Hepatocyte (in vitro differentiated cells): ENCODE measurements at regions not wholly inside any gene's neighbourhood (a gene's known extent, or its start where the extent isn't known, plus 50 kb on each side); places are given as distances from the start of the nearest gene placed in this dataset.

ENCODE experiments used
- CTCF ChIP-seq: fragments of 200-600 bp; sonication (generic); IDR thresholded peaks from 2 replicates; pipeline ENCODE4 v1.5.1; 2016; ENCODE audit warnings: antibody characterized with exemption, mild to moderate bottlenecking; ENCODE audit not compliant: poor library complexity
- EZH2 ChIP-seq: fragments of 200-600 bp; sonication (generic); IDR thresholded peaks from 2 replicates; pipeline ENCODE4 v1.6.1; 2016; ENCODE audit warnings: antibody characterized with exemption, mild to moderate bottlenecking, borderline replicate concordance
- EZH2phosphoT487 ChIP-seq: fragments of 200-600 bp; sonication (generic); IDR thresholded peaks from one replicate; pipeline ENCODE4 v1.6.1; 2018; ENCODE audit warnings: antibody characterized with exemption, mild to moderate bottlenecking, low read depth, moderate library complexity; ENCODE audit not compliant: unreplicated experiment, severe bottlenecking

DNA sequence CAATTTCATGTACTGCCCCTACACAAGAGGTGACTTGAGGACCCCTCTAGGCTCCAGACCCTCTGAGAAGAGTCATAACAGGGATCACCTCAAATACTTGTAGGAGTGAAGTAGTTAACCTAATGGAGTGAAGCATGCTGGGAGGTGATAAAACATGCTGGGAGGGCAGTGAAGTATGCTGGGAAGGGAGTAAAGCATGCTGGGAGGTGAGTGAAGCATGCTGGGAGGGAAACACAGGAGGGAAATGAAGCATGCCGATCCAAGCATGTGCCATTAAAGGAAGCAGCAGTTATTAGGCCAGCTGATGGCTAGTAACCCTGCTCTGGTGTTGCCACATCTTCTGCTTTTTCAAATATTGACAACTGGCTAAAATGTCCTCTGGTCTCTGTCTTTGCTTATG, 70.7 kb upstream of the TRHDE start:
- no peak for TF ChIP-seq CTCF
- TF ChIP-seq EZH2, result no peak
- no peak for TF ChIP-seq EZH2phosphoT487
